GM19397 (cell line): ENCODE measurements at regions not wholly inside any gene's neighbourhood (a gene's known extent, or its start where the extent isn't known, plus 50 kb on each side); places are given as distances from the start of the nearest gene placed in this dataset.

Experiments used
- ATAC-seq: cut with Tn5 transposase; IDR thresholded peaks from one replicate; pipeline ENCODE4 v1.9.1; 2021; ENCODE audit warnings: mild to moderate bottlenecking, moderate library complexity; ENCODE audit not compliant: unreplicated experiment

DNA sequence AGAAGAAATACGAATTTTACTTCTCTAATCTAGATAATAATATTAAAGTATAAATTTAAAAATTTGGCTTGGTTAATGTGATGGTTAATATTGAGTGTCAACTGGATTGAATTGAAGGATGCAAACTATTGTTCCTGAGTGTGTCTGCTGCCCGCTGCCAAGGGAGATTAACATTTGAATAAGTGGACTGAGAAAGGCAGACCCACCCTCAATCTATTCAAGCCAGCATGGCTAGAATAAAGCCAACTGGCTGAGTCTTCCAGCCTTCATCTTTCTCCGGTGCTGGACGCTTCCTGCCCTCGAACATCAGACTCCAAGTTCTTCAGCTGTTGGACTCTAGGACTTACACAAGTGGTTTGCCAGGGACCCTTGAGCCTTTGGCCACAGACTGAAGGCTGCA is 152.7 kb downstream of the TBXT start:
- no peak for ATAC-seq

GRCh38 chr6:166010136-166010960 is 157.3 kb downstream of the TBXT start:
- ATAC-seq, result no peak

DNA sequence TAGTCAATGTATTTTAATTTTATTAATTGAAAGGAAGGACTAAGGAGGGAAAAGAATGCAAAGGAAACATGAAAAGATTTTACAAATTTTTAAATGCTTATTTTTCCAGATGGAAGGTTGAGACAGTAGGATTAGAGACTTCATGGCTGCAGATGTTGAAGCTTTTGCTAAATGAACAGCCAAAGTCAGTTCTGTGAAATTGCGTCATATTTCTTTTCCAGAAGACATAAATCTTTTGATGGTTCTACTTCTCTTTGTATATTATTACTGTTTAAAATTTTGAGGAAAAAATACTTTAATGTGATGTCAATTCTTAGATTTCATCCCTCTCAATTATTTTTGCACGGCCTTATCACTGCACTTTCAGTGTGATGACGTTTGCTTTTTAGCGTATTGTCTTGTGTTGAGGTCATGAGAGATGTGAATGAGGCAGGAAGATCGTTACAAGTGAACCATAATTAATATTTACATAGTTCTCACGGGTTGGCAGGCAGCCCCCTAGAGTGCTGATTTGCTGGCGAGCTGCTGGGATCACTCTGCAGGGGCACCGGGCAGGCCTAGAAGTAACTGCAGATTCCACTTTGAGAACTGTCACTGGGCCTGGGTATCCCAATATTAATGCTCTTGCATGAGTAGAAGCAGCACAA is 158.1 kb downstream of the TBXT start:
- no peak for ATAC-seq

DNA sequence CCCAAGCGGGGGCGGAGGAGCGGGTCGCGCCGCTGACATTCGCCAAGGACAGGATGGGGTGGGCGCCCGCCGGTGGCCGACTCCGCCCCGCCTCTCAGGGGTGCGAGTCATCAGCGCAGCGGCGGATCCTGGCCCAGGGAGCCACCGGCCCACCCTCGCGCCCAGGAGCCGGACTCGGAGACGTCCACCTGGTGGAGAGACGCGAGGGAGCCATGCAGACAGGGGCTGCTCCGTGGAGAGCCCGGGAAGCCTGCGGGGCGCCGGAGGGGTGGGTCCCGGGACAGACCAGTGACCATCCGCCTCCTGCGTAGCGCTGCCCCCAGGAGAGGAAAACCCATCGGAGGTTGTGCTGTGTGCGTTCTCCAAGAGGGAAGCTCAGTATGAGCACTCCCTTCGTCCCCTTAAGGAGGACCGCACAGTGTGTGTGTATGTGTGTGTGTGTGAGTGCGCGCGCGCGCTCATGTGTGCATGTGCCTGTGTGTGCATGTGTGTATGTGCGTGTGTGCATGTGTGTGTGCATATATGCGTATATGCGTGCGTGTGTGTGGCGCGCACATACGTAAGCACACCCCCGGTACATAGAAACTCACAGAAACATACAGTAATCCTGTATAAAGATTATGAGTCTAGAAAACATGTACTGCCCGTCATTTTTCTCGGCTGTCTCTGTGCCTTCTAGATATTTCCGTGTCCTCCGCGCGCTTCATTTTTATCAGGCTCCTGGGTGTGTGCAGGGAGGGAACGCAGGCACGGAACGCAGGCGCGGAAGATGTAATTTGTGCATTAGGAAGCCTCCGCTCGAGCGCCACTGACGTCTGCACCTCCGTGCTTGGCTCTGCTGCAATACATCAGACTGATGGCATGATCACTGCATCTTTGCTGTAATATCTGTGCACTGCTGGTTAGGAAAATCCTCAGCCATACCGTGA is 158.9 kb downstream of the TBXT start:
- no peak for ATAC-seq

DNA sequence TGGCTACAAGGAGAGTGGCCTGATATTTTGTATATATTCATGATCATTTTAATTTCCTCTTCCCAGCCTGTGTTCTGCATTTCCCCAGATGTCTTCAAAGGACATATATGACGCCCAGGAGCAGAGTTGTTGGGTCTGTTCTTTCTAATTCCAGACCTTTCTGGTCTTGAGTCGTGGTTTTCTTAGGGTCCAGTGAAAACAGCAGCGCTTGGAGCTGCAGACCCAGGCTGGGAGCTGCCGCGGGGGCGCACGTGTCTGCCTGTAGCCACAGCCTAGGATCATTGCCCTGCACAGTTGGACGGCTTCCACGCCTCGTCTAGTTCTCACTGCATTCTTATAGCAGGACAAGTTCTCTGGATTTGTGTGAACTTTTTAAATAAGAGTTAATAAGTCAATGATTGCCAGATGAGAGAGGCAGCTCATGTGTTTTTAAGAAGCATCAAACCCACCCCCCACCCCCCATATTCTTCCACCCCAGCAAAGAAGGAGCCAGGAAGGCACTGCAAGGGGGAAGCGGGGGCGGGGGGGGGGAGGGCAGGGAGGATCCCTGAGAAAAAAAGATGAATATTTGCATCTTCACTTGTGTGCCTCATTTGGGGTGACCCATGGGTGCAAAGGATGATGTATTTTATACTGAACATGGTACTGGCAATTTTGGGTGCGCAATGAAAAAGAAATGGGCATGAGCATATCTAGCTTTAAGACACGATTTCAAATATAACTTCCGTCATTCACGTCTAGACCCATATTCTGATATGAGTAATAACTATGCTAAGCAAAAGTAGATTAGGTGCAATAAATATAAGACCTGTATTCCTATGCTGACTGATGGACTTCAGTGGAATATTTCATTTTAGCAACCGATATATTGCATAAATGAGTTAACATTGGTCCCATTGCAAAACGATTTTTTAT is 160.0 kb downstream of the TBXT start:
- no peak for ATAC-seq

DNA sequence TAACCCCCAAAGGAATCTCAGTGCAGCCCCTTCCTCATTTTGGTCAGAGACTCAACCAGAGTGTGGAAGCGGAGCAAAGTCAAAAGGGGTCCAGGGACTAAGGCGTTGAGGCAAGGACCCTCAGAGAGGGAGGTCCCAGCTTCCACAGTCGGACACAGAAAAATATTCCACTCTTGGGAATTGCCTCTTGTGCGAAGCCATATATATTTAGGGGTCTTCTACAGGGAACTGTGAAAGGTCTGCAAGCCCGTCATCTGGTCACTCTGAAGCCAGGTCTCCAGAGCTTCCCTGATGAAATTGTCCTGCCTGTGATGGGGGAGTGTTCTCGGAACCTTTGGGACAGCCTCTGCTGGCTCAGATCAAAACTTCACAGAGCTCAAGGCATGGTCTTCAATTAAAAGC is 160.8 kb downstream of the TBXT start:
- no peak for ATAC-seq

GRCh38 chr6:166005944-166006899 is 161.4 kb downstream of the TBXT start:
- ATAC-seq, result no peak

DNA sequence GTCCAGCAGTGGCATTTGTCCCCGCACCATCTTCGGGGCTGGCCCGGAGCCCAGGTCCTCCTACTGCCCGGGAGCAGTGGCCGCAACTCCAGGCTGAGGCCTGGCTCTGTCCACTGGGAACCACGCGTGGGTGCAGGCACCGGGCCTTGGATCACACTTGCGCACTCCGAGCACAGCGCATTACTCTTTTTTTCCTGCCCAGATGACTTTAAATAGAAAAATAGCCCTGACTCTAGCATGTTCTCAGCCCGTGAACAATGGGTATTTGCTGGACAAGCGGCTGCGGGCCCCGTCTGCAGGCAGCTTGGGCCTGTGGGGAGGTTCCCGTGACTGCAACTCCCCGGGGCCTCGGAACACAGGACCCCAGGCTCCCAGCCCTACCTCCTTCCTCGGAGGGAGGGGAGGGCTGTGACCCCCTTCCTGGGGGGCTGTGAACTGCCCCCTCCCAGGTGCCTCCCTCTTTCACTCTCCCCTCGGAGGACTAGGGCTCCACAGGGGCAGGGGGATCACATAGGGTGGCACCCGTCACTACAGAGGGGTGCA is 162.2 kb downstream of the TBXT start:
- no peak for ATAC-seq

DNA sequence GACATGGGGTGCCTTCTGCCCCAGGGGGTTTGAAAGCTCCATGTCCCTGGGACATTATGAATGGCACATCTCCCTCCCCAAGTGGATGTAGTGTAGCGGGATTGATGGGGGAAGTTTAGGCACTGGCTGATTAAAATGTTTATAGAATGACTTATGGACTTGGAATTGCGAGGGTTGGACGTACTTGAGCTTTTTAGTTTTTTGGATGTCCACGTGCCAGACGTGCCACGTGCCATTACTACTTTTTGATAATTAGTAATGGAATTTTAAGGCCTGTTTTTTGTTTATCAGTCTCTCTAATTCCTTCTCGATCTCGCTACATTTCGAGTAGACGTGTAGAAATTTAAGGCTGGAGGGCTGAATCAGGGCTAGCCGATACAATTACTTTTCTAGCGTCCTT is 162.8 kb downstream of the TBXT start:
- ATAC-seq, result no peak

DNA sequence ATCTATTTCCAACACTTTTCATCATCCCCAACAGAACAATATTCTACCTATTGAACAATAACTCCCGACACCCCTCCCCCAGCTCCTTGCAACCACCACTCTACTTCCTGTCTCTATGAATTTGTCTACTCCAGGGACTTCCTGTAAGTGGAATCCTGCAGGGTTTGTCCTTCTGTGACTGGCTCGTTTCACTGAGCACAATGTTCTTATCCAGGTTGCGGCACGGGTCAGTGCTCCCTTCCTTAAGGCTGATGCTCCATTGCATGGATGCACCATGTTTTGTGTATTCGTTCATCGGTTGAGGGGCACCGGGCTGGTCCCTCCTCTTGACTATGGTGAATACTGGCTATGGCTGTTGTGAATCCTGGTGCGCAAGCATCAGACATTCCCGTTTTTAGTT is 163.2 kb downstream of the TBXT start:
- ATAC-seq, result no peak

DNA sequence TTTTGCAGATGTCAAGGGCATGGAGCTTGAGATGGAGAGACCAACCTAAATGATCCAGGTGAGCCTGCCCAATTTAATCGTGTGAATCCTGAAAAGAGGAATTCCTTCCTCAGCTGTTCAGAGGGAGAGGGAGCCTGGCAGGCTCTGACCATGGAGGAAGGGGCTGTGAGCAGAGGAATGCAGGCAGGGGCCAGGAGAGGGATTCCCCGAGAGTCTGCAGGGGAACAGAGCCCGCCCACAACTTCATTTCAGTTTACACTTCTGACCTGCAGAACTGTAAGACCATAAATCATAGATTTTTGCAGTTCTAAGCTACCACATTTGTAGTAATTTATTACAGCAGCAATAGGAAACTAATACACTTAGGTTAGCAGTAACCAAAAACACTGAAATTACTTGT is 164.1 kb downstream of the TBXT start:
- ATAC-seq, result no peak

DNA sequence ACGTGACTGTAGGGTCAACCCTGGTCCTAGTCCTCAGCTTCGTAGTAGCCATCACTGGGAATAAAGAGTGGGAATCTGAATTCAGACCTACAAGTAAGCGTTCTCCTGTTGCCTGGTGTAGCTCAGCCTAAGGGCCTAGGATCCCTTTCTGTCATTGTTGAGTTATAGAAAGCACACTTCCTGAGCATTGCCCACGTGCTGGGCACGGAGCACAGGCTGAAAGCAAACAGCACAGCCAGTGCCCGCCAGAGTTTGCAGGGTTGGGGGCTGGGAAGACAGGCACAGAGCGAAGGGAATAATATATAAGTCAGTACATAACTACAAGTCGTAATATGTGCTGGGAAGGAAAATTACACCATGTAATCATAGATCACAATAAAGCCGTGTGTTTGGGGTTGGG is 166.3 kb downstream of the TBXT start:
- no peak for ATAC-seq

GRCh38 chr6:165999279-165999678 is 168.4 kb downstream of the TBXT start:
- ATAC-seq, result no peak

GRCh38 chr6:165998072-165998471 is 169.6 kb downstream of the TBXT start:
- ATAC-seq, result no peak

DNA sequence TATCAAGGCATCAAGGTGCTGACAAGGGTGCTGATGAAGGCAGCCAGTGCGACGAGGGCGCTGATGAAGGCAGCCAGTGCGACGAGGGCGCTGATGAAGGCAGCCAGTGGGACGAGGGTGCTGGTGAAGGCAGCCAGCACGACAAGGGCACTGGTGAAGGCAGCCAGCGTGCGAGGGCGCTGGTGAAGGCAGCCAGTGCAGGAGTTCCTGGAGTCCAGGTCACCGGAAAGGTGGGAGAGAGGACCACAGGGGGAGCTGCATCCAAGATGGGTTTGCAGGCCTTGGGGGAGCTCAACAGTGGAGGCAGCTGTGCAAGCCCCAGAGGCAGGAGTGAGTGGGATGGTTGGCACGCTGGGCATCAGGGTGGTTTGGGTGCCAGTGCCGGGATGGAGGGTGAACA is 176.3 kb downstream of the TBXT start:
- ATAC-seq, result no peak

GRCh38 chr6:165990216-165990615 is 177.4 kb downstream of the TBXT start:
- no peak for ATAC-seq

DNA sequence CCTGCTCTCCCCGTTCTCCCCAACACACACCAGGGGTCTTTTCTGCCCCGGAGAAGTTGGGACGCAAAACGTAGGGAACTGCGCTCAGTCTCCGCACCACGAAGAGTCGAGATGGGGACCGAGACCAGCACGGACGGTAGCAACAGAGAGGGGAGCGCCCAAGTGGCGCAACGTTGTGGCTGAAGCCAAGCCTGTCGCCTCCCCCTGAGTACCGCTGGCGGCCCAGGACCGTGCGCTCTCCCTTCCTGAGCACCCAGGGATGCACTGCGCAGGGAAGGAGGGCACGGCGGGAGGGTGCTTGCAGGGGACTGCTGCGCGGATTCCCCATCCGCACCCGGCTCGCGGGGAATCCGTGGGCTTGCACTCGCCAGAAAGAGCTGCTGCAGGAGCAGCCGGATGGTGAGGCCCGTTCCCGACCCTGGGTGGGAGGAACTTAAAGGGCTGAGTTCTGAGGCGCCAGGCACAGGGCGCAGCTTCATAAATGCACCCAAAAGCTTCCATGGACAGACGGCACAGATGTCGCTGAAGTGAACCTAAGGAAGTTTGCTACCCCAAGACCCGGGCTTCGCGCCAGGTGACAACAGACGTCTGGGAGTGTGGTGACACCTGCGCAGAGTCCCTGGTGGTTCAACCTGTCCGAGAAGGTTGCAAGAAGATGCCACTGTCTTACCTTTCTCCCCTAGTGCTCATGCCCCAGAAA is 178.7 kb downstream of the TBXT start:
- no peak for ATAC-seq

- no peak for ATAC-seq
Observed at GRCh38 chr6:165988302-165988756, 179.3 kb downstream of the TBXT start.
